ENCODE measurements at regions not wholly inside any gene's neighbourhood (a gene's known extent, or its start where the extent isn't known, plus 50 kb on each side); places are given as distances from the start of the nearest gene placed in this dataset.

- TF ChIP-seq NFIC (IDR thresholded peaks at IDR 0.05) (no peak), RAD21 (IDR thresholded peaks at IDR 0.05; ENCODE audit: low read depth) (no peak)
Measured at GRCh38 chr4:187188741-187189140, 465.1 kb upstream of the FAT1 start.

All from Ishikawa (cell line).